ENCODE measurements at regions not wholly inside any gene's neighbourhood (a gene's known extent, or its start where the extent isn't known, plus 50 kb on each side); places are given as distances from the start of the nearest gene placed in this dataset.

DNA sequence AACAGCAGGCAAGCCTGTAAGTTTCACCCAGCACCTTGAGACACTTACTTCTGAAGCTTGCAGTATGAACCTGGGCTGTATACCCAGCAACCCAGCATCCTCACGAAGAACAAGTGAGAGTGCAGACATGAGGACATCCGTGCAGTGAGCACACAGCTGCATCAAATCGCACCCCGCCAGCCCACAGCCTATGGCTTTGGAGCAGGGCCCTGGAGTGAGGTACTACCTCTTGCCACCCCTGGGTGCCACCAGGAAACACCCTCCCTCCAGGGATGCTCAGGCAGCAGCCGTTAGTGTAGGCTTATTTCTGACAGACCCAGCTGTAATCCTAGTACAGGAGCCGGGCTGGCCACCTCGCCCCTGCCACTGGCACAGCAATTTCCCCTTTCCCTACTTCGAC, 81.4 kb downstream of the ATPSCKMT start:
- TF ChIP-seq EZH2 (IDR thresholded peaks at IDR 0.05), result no peak
- TF ChIP-seq, protein P1, sequence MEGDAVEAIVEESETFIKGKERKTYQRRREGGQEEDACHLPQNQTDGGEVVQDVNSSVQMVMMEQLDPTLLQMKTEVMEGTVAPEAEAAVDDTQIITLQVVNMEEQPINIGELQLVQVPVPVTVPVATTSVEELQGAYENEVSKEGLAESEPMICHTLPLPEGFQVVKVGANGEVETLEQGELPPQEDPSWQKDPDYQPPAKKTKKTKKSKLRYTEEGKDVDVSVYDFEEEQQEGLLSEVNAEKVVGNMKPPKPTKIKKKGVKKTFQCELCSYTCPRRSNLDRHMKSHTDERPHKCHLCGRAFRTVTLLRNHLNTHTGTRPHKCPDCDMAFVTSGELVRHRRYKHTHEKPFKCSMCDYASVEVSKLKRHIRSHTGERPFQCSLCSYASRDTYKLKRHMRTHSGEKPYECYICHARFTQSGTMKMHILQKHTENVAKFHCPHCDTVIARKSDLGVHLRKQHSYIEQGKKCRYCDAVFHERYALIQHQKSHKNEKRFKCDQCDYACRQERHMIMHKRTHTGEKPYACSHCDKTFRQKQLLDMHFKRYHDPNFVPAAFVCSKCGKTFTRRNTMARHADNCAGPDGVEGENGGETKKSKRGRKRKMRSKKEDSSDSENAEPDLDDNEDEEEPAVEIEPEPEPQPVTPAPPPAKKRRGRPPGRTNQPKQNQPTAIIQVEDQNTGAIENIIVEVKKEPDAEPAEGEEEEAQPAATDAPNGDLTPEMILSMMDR (IDR thresholded peaks at IDR 0.05), result no peak

Data from neural progenitor cell (in vitro differentiated cells).